Transverse colon (tissue), 4 donors: ENCODE measurements at regions not wholly inside any gene's neighbourhood (a gene's known extent, or its start where the extent isn't known, plus 50 kb on each side); places are given as distances from the start of the nearest gene placed in this dataset.
A peak's percentile ranks its signal among the peaks of the same experiment; 100 is the strongest.

Experiments used
- DNase-seq: peaks from one replicate; pipeline ENCODE4 v3.0.0-alpha.2; 2019
- H3K27ac ChIP-seq, 4 donors: fragments of 200-600 bp; sonication (generic); 2 replicates each; pipeline ENCODE4 v1.5.1; 2016 to 2018; ENCODE audit warnings: inconsistent platforms in 4 of 4
- H3K27me3 ChIP-seq: fragments of 200-600 bp; sonication (generic); 2 replicates; pipeline ENCODE4 v1.5.1; 2017; ENCODE audit warnings: inconsistent platforms
- H3K36me3 ChIP-seq, 4 donors: fragments of 200-600 bp; sonication (generic); 2 replicates each; pipeline ENCODE4 v1.5.1; 2017 to 2019; ENCODE audit warnings: inconsistent platforms in 4 of 4
- H3K4me1 ChIP-seq, 4 donors: fragments of 200-600 bp; sonication (generic); 2 replicates each; pipeline ENCODE4 v1.5.1; 2017 to 2020; ENCODE audit warnings: inconsistent platforms in 4 of 4
- H3K4me3 ChIP-seq, 4 donors: fragments of 200-600 bp; sonication (generic); 1 replicate in 1 of 4; 2 replicates in 3 of 4; pipeline versions ENCODE4 v1.5.1 to v1.6.1; 2017 to 2019; ENCODE audit warnings: inconsistent platforms in 4 of 4
- H3K9me3 ChIP-seq, 2 donors: fragments of 200-600 bp; sonication (generic); 2 replicates each; pipeline ENCODE4 v1.5.1; 2017 to 2019; ENCODE audit warnings: inconsistent platforms in 2 of 2
- CTCF ChIP-seq, 5 experiments: fragments of 200-600 bp in 3 of 5; fragments of 450-650 bp in 2 of 5; sonication (generic) in 3 of 5; IDR thresholded peaks; 1 replicate in 2 of 5; 2 replicates in 3 of 5; pipeline ENCODE4 v1.5.1; 2016 to 2017; ENCODE audit warnings: antibody characterized with exemption in 5 of 5, inconsistent platforms in 3 of 5, mild to moderate bottlenecking in 2 of 5, moderate library complexity in 1 of 5
- EP300 ChIP-seq: sonication (generic); formaldehyde crosslinking; IDR thresholded peaks from one replicate; pipeline ENCODE4 v1.6.1; 2017; ENCODE audit warnings: antibody characterized with exemption, low read depth
- POLR2A ChIP-seq: fragments of 450-650 bp; IDR thresholded peaks from one replicate; pipeline ENCODE4 v1.6.1; 2016; ENCODE audit warnings: antibody characterized with exemption, mild to moderate bottlenecking, moderate library complexity
- POLR2AphosphoS5 ChIP-seq, 3 donors: sonication (generic); formaldehyde crosslinking; IDR thresholded peaks; one replicate each; pipeline ENCODE4 v1.6.1; 2016; ENCODE audit warnings: antibody characterized with exemption in 3 of 3
- WGBS, 2 donors: methylation state at CpG; one replicate each; pipeline ENCODE4 v1.1.5; 2018; ENCODE audit warnings: low coverage in 1 of 2; 5-methylcytosine and 5-hydroxymethylcytosine counted together
- in situ Hi-C, 4 donors: fragments of 200-750 bp; cut with MboI; loops; one replicate each; pipeline versions ENCODE4 v1.15.0 to v1.15.1; 2017; ENCODE audit warnings: low sequenced_read_pairs in 3 of 4, low pct_ligation_motif_present in 1 of 4, low pct_unique_long_range_greater_than_20kb in 1 of 4
- intact Hi-C: fragments of 100-400 bp; cut with DNase I; formaldehyde crosslinking; loops from one replicate; pipeline ENCODE4 v1.15.1; 2023; ENCODE audit warnings: low total_unique reads

- no peak for TF ChIP-seq CTCF (IDR thresholded peaks at IDR 0.05)
- no peak for TF ChIP-seq EP300
- no peak for TF ChIP-seq POLR2A
- TF ChIP-seq POLR2AphosphoS5 (IDR thresholded peaks at IDR 0.05): no peak
- WGBS, 2 donors: 96% methylated on average over 22 of the region's 22 CpGs; no CpG with 5 or more reads in 1 of the 2 donors
- no peaks in the 10 kb centered on the region for H3K9me3 ChIP-seq
- no peak for DNase-seq
- peaks cover 0 to 19% (median 7%) of the 10 kb centered on the region in 4 donors for H3K4me1 ChIP-seq
- no peak overlapping the region for H3K27ac ChIP-seq
- in situ Hi-C loops: no loop called here
- H3K4me3 ChIP-seq: no peak overlapping the region
- intact Hi-C loops: no loop called here
- no peaks in the 10 kb centered on the region for H3K36me3 ChIP-seq
- H3K27me3 ChIP-seq: no peaks in the 10 kb centered on the region
Observed at GRCh38 chr14:65279510-65279909, 133.0 kb upstream of the FUT8 start.

- Histone ChIP-seq H3K9me3 (no peaks in the 10 kb centered on the region), H3K27ac (no peak overlapping the region), H3K36me3 (no peaks in the 10 kb centered on the region), H3K27me3 (no peaks in the 10 kb centered on the region), H3K4me3 (no peak overlapping the region), H3K4me1 (peaks cover 0 to 19% (median 7%) of the 10 kb centered on the region in 4 donors)
- TF ChIP-seq CTCF (IDR thresholded peaks at IDR 0.05): no peak
- TF ChIP-seq POLR2AphosphoS5 (IDR thresholded peaks at IDR 0.05): no peak
- no peak for TF ChIP-seq POLR2A
- no peak for TF ChIP-seq EP300
- in situ Hi-C loops (no loop called here), intact Hi-C loops (no loop called here)
- no peak for DNase-seq
- 95% methylated on average over 24 of the region's 25 CpGs; no CpG with 5 or more reads in 1 of the 2 donors for WGBS, 2 donors
Observed at GRCh38 chr14:65279958-65280357, 132.6 kb upstream of the FUT8 start.

- DNase-seq: no peak
- Histone ChIP-seq H3K27ac (no peak overlapping the region), H3K4me3 (no peak overlapping the region), H3K9me3 (no peaks in the 10 kb centered on the region), H3K36me3 (no peaks in the 10 kb centered on the region), H3K4me1 (peaks cover 0 to 19% (median 7%) of the 10 kb centered on the region in 4 donors), H3K27me3 (no peaks in the 10 kb centered on the region)
- intact Hi-C loops (no loop called here), in situ Hi-C loops (no loop called here)
- WGBS, 2 donors: 99% methylated on average over 16 of the region's 22 CpGs; no CpG with 5 or more reads in 1 of the 2 donors
- TF ChIP-seq EP300 (no peak), POLR2AphosphoS5 (IDR thresholded peaks at IDR 0.05) (no peak), CTCF (IDR thresholded peaks at IDR 0.05) (no peak), POLR2A (no peak)
Observed at GRCh38 chr14:65280653-65281052, 131.9 kb upstream of the FUT8 start.

GRCh38 chr14:65281991-65282895 is 130.3 kb upstream of the FUT8 start:
- Histone ChIP-seq H3K27ac (peak overlapping the region; percentile 20 to 57 (median 40)), H3K4me3 (peak overlapping the region in 2 of 4 donors; percentile 6 to 11), H3K36me3 (no peaks in the 10 kb centered on the region), H3K4me1 (peaks cover 0 to 19% (median 7%) of the 10 kb centered on the region in 4 donors), H3K27me3 (no peaks in the 10 kb centered on the region), H3K9me3 (no peaks in the 10 kb centered on the region)
- in situ Hi-C loops: no loop called here
- no peak for DNase-seq
- TF ChIP-seq POLR2A: no peak
- TF ChIP-seq POLR2AphosphoS5 (IDR thresholded peaks at IDR 0.05): no peak
- TF ChIP-seq CTCF (IDR thresholded peaks at IDR 0.05): no peak
- no peak for TF ChIP-seq EP300
- intact Hi-C loops: no loop called here
- 18 to 50% methylated on average over 2 to 12 of the region's 12 CpGs for WGBS, 2 donors
